ENCODE measurements at regions not wholly inside any gene's neighbourhood (a gene's known extent, or its start where the extent isn't known, plus 50 kb on each side); places are given as distances from the start of the nearest gene placed in this dataset.

- Histone ChIP-seq H3K9me3 (ENCODE audit: control insufficient read depth, low read depth, low read length) (no peaks in the 10 kb centered on the region), H2BK5ac (ENCODE audit: insufficient read length, low read length) (no peak overlapping the region), H4K91ac (ENCODE audit: insufficient read length, low read depth, low read length) (no peak overlapping the region), H3K23ac (ENCODE audit: insufficient read length, low read depth, low read length) (no peak overlapping the region), H3K79me2 (ENCODE audit: insufficient read depth, low read length) (no peaks in the 10 kb centered on the region), H3K23me2 (ENCODE audit: insufficient read length, low read depth, low read length, poor library complexity, severe bottlenecking) (no peaks in the 10 kb centered on the region), H3K56ac (ENCODE audit: insufficient read length, low read depth, low read length) (no peak overlapping the region), H4K20me1 (ENCODE audit: control insufficient read depth, insufficient read depth, insufficient read length) (no peaks in the 10 kb centered on the region), H2AK5ac (ENCODE audit: insufficient read length, low read length) (no peak overlapping the region), H4K8ac (replicated peaks; ENCODE audit: insufficient read length, low read depth, low read length) (no peak overlapping the region), H3K4me1 (ENCODE audit: insufficient read depth, low read length) (no peaks in the 10 kb centered on the region; the same call in 1 of the 2 replicates), H3K27me3 (ENCODE audit: insufficient read depth, low read length) (no peaks in the 10 kb centered on the region), H3K4ac (ENCODE audit: low read depth, low read length) (no peak overlapping the region), H4K5ac (ENCODE audit: insufficient read length, low read depth, low read length) (no peak overlapping the region), H3T11ph (ENCODE audit: low read length) (no peak overlapping the region), H3K9ac (ENCODE audit: extremely low read depth, insufficient read length, low read length) (no peak overlapping the region), H2BK15ac (ENCODE audit: low read depth, low read length) (no peak overlapping the region), H2BK120ac (ENCODE audit: low read depth, low read length, poor library complexity, severe bottlenecking) (no peak overlapping the region), H3K14ac (ENCODE audit: insufficient read depth, low read length) (no peak overlapping the region), H3K4me2 (ENCODE audit: insufficient read depth, insufficient read length, low read length) (no peak overlapping the region), H2BK20ac (ENCODE audit: low read depth, low read length, poor library complexity, severe bottlenecking) (no peak overlapping the region), H2BK12ac (ENCODE audit: insufficient read length, low read depth, low read length) (no peak overlapping the region), H3K18ac (ENCODE audit: insufficient read length, low read depth, low read length) (no peak overlapping the region), H3K27ac (ENCODE audit: insufficient read length, low read depth, low read length) (no peak overlapping the region), H3K79me1 (ENCODE audit: insufficient read depth, low read depth, low read length, poor library complexity, severe bottlenecking) (no peaks in the 10 kb centered on the region), H2AFZ (ENCODE audit: low read length) (no peak overlapping the region)
- H3K9me3 Mint-ChIP-seq: no peaks in the 10 kb centered on the region
- peaks cover 3% of the 10 kb centered on the region for H3K27me3 Mint-ChIP-seq (ENCODE audit: low read depth)
- DNase-seq: no peak
- H3K4me1 Mint-ChIP-seq: peaks cover 10 to 11% of the 10 kb centered on the region in 2 experiments
- H3K27ac Mint-ChIP-seq: no peak overlapping the region
- TF ChIP-seq CTCF (conservative IDR thresholded peaks at IDR 0.05): no peak
- H3K4me3 Mint-ChIP-seq: no peak overlapping the region
- H3K36me3 Mint-ChIP-seq (ENCODE audit: insufficient read depth in 1 of 3, low read depth in 3 of 3): no peaks in the 10 kb centered on the region
Measured at GRCh38 chr6:95288251-95288650, 289.1 kb upstream of the MANEA start.

Measured in H9 (cell line).